ENCODE measurements at regions not wholly inside any gene's neighbourhood (a gene's known extent, or its start where the extent isn't known, plus 50 kb on each side); places are given as distances from the start of the nearest gene placed in this dataset.
"Not testable (repeated sequence)": the region's sequence is repeated elsewhere in the genome, so short reads cannot be mapped to it uniquely, and the experiment has no call there.

DNA sequence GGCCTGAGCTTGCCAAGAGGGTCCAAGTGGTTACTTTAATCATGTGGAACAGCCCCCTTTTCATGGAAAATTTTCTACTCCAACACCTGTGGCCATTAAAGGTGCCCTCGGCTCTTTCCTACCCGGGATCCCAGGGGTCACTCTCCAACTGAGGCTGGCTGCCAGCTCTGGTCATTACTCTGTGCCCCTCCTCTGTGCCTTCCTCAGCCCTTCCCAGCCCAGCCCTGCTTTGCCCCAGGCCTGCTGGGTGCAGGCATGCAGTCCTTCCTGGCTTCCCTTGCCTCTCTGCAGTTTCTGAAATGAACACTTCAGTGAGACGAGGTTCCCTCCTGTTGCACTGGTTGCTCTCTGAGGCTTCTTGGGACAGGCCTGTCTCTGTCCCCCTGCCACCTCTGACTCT, 951.1 kb upstream of the ZNF722 start:
- no peak for DNase-seq
- POLR2A ChIA-PET (ENCODE audit: unreplicated experiment): no interaction called here
- TF ChIP-seq EZH2 (IDR thresholded peaks at IDR 0.05; ENCODE audit: low read depth): no peak
- TF ChIP-seq, protein P1, sequence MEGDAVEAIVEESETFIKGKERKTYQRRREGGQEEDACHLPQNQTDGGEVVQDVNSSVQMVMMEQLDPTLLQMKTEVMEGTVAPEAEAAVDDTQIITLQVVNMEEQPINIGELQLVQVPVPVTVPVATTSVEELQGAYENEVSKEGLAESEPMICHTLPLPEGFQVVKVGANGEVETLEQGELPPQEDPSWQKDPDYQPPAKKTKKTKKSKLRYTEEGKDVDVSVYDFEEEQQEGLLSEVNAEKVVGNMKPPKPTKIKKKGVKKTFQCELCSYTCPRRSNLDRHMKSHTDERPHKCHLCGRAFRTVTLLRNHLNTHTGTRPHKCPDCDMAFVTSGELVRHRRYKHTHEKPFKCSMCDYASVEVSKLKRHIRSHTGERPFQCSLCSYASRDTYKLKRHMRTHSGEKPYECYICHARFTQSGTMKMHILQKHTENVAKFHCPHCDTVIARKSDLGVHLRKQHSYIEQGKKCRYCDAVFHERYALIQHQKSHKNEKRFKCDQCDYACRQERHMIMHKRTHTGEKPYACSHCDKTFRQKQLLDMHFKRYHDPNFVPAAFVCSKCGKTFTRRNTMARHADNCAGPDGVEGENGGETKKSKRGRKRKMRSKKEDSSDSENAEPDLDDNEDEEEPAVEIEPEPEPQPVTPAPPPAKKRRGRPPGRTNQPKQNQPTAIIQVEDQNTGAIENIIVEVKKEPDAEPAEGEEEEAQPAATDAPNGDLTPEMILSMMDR (conservative IDR thresholded peaks at IDR 0.05): no peak
- CTCF ChIA-PET: no interaction called here
- no peaks in the 10 kb centered on the region for H3K36me3 ChIP-seq (ENCODE audit: low read depth)
- H3K4me3 ChIP-seq: no peak overlapping the region
- H3K4me1 ChIP-seq (replicated peaks; ENCODE audit: insufficient read depth): no peaks in the 10 kb centered on the region
- no peaks in the 10 kb centered on the region for H3K79me2 ChIP-seq (ENCODE audit: low read depth)
- no peaks in the 10 kb centered on the region for H3F3A ChIP-seq (ENCODE audit: insufficient read depth, low read depth)
- intact Hi-C loops (cut with micrococcal nuclease; ENCODE audit: unreplicated experiment): no loop called here
- no peaks in the 10 kb centered on the region for H3K9me2 ChIP-seq (ENCODE audit: insufficient read depth)
- H3K27me3 ChIP-seq (ENCODE audit: insufficient read depth, low read depth): no peaks in the 10 kb centered on the region
- H3K4me2 ChIP-seq: no peak overlapping the region
- BruUV-seq (replicated peaks): no TSS peak
- H4K20me1 ChIP-seq (ENCODE audit: insufficient read depth): no peaks in the 10 kb centered on the region
- H3K9me3 ChIP-seq (ENCODE audit: insufficient read depth, low read depth): no peaks in the 10 kb centered on the region
- H2AFZ ChIP-seq: no peak overlapping the region
- H3K27ac ChIP-seq: no peak overlapping the region

DNA sequence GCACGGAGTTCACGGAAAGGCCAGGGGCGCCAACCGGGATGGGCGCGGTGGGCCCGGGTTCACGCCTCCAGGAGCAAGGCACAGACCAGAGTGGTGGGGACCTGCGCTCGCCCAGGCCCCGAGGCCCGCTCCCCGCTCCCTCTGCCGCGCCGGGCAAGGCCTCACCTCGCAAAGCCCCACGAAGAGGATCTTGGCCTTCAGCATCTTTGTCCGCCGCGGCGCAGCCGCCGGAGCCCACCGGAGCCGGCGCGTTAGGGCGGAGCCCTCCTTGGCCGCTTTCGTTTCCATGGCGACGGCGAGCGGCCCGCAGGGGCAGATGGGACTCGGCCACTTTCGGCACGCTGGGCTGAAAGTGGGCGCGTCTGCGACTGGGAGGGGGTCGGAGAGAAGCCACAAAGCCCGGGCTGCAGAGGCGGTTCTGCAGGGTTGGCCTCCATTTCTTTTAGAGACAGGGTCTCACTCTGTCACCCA, 944.4 kb upstream of the ZNF722 start:
- Histone ChIP-seq H3K79me2 (ENCODE audit: low read depth) (no peaks in the 10 kb centered on the region), H3K9me3 (ENCODE audit: insufficient read depth, low read depth) (no peaks in the 10 kb centered on the region), H4K20me1 (ENCODE audit: insufficient read depth) (no peaks in the 10 kb centered on the region), H3K27me3 (ENCODE audit: insufficient read depth, low read depth) (no peaks in the 10 kb centered on the region), H3K4me3 (no peak overlapping the region), H3K36me3 (ENCODE audit: low read depth) (no peaks in the 10 kb centered on the region), H2AFZ (no peak overlapping the region), H3K27ac (no peak overlapping the region), H3F3A (ENCODE audit: insufficient read depth, low read depth) (no peaks in the 10 kb centered on the region), H3K4me2 (no peak overlapping the region), H3K9me2 (ENCODE audit: insufficient read depth) (no peaks in the 10 kb centered on the region), H3K4me1 (replicated peaks; ENCODE audit: insufficient read depth) (no peaks in the 10 kb centered on the region)
- POLR2A ChIA-PET (ENCODE audit: unreplicated experiment): no interaction called here
- DNase-seq: no peak
- TF ChIP-seq, protein P1 (conservative IDR thresholded peaks at IDR 0.05): no peak
- no peak for TF ChIP-seq EZH2 (IDR thresholded peaks at IDR 0.05; ENCODE audit: low read depth)
- no TSS peak for BruUV-seq (replicated peaks)
- intact Hi-C loops (cut with micrococcal nuclease; ENCODE audit: unreplicated experiment): no loop called here
- CTCF ChIA-PET: no interaction called here

DNA sequence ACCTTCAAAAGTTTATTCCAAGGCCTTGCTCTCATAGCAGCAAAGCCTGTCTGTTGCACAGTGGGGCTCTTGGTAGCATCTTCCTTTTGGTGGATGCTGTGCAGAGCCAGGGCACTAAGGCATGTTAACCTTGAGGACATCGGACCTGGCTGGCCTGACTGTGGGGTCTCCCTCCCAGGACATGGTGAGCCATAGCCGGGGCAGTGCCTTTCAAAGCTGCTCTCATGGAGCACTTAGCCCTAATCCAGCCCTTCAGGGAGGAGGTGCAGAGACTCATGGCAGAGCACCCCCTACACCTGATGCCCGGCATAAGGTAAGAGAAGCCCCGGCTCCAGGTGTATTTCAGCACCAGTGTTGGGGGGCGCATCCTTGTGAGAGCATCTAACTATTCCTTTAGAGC, 941.4 kb upstream of the ZNF722 start:
- no peaks in the 10 kb centered on the region for H3K9me2 ChIP-seq (ENCODE audit: insufficient read depth)
- CTCF ChIA-PET: no interaction called here
- H3K27me3 ChIP-seq (ENCODE audit: insufficient read depth, low read depth): no peaks in the 10 kb centered on the region

DNA sequence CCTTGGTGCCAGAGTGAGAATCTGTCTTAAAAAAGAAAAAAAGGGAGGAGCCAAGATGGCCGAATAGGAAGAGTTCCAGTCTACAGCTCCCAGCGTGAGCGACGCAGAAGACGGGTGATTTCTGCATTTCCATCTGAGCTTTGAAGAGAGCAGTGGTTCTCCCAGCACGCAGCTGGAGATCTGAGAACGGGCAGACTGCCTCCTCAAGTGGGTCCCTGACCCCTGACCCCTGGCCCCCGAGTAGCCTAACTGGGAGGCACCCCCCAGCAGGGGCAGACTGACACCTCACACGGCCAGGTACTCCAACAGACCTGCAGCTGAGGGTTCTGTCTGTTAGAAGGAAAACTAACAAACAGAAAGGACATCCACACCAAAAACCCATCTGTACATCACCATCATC, 937.9 kb upstream of the ZNF722 start:
- intact Hi-C loops (cut with micrococcal nuclease; ENCODE audit: unreplicated experiment); H3K9me3 ChIP-seq (ENCODE audit: insufficient read depth, low read depth); H3K27ac ChIP-seq; H3K79me2 ChIP-seq (ENCODE audit: low read depth); H3K36me3 ChIP-seq (ENCODE audit: low read depth); H3K9me2 ChIP-seq (ENCODE audit: insufficient read depth); H3K4me3 ChIP-seq; H3K4me1 ChIP-seq (replicated peaks; ENCODE audit: insufficient read depth); H2AFZ ChIP-seq; DNase-seq; POLR2A ChIA-PET (ENCODE audit: unreplicated experiment); H3K27me3 ChIP-seq (ENCODE audit: insufficient read depth, low read depth); BruUV-seq (replicated peaks); CTCF ChIA-PET; H3K4me2 ChIP-seq; H4K20me1 ChIP-seq (ENCODE audit: insufficient read depth); H3F3A ChIP-seq (ENCODE audit: insufficient read depth, low read depth): not testable (repeated sequence)

More for the DNA sequence above, 941.4 kb upstream of the ZNF722 start:
- no peaks in the 10 kb centered on the region for H3K79me2 ChIP-seq (ENCODE audit: low read depth)
- no peaks in the 10 kb centered on the region for H4K20me1 ChIP-seq (ENCODE audit: insufficient read depth)
- intact Hi-C loops (cut with micrococcal nuclease; ENCODE audit: unreplicated experiment): no loop called here
- H3F3A ChIP-seq (ENCODE audit: insufficient read depth, low read depth): no peaks in the 10 kb centered on the region
- H3K4me3 ChIP-seq: no peak overlapping the region
- H3K9me3 ChIP-seq (ENCODE audit: insufficient read depth, low read depth): no peaks in the 10 kb centered on the region
- no peak overlapping the region for H3K27ac ChIP-seq
- BruUV-seq (replicated peaks): no TSS peak
- TF ChIP-seq, protein P1 (conservative IDR thresholded peaks at IDR 0.05): no peak
- TF ChIP-seq EZH2 (IDR thresholded peaks at IDR 0.05; ENCODE audit: low read depth): no peak
- no peak overlapping the region for H2AFZ ChIP-seq
- POLR2A ChIA-PET (ENCODE audit: unreplicated experiment): no interaction called here
- no peaks in the 10 kb centered on the region for H3K36me3 ChIP-seq (ENCODE audit: low read depth)
- H3K4me1 ChIP-seq (replicated peaks; ENCODE audit: insufficient read depth): no peaks in the 10 kb centered on the region
- H3K4me2 ChIP-seq: no peak overlapping the region
- no peak for DNase-seq
